Right atrium auricular region (tissue), 2 donors: ENCODE measurements at regions not wholly inside any gene's neighbourhood (a gene's known extent, or its start where the extent isn't known, plus 50 kb on each side); places are given as distances from the start of the nearest gene placed in this dataset.

Experiments
- DNase-seq: peaks from one replicate; pipeline ENCODE4 v3.0.0-alpha.2; 2019; ENCODE audit warnings: low spot score
- H3K27ac ChIP-seq, 2 donors: fragments of 200-600 bp; sonication (generic); 1 replicate in 1 of 2; 2 replicates in 1 of 2; pipeline ENCODE4 v1.5.1; 2016 to 2019
- H3K27me3 ChIP-seq, 2 donors: fragments of 200-600 bp; sonication (generic); one replicate each; pipeline versions ENCODE4 v1.5.1 to v1.6.0; 2017 to 2019
- H3K36me3 ChIP-seq: fragments of 200-600 bp; sonication (generic); one replicate; pipeline ENCODE4 v1.5.1; 2016
- H3K4me1 ChIP-seq, 2 donors: fragments of 200-600 bp; sonication (generic); one replicate each; pipeline versions ENCODE4 v1.5.1 to v1.6.0; 2017 to 2019
- H3K4me3 ChIP-seq, 2 donors: fragments of 200-600 bp; sonication (generic); 1 replicate in 1 of 2; 2 replicates in 1 of 2; pipeline ENCODE4 v1.5.1; 2017 to 2019; ENCODE audit warnings: mild to moderate bottlenecking in 1 of 2, moderate library complexity in 1 of 2
- H3K9me3 ChIP-seq, 2 donors: fragments of 200-600 bp; sonication (generic); one replicate each; pipeline ENCODE4 v1.5.1; 2019
- TF ChIP-seq, protein P1 (sequence below), 2 donors: fragments of 200-600 bp; sonication (generic); IDR thresholded peaks; one replicate each; pipeline ENCODE4 v1.5.1; 2019; ENCODE audit warnings: antibody characterized with exemption in 2 of 2

DNA sequence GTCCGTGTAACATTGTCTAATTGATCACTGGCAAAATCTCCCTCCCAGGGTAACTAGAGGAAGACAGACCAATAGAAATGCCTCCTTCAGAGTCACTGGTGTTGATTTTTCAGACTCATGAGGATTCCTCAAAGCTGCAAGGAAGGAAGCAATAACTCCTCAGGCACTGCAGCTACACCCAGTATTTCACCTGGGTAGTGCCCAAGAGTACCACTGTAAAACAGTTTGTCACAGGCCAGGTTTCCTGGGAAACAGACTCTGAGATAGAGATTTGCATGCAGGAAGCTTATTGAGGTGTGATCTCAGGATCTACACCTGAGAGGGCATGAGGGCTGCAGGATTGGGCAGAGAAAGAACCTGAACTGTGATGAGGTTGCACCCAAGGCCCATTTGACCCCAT lies 240.7 kb upstream of the ATP6AP2 start:
- TF ChIP-seq, protein P1, sequence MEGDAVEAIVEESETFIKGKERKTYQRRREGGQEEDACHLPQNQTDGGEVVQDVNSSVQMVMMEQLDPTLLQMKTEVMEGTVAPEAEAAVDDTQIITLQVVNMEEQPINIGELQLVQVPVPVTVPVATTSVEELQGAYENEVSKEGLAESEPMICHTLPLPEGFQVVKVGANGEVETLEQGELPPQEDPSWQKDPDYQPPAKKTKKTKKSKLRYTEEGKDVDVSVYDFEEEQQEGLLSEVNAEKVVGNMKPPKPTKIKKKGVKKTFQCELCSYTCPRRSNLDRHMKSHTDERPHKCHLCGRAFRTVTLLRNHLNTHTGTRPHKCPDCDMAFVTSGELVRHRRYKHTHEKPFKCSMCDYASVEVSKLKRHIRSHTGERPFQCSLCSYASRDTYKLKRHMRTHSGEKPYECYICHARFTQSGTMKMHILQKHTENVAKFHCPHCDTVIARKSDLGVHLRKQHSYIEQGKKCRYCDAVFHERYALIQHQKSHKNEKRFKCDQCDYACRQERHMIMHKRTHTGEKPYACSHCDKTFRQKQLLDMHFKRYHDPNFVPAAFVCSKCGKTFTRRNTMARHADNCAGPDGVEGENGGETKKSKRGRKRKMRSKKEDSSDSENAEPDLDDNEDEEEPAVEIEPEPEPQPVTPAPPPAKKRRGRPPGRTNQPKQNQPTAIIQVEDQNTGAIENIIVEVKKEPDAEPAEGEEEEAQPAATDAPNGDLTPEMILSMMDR (IDR thresholded peaks at IDR 0.05): no peak
- H3K27ac ChIP-seq: no peak overlapping the region
- H3K36me3 ChIP-seq: no peaks in the 10 kb centered on the region
- H3K27me3 ChIP-seq: no peaks in the 10 kb centered on the region
- no peaks in the 10 kb centered on the region for H3K4me1 ChIP-seq
- peaks cover 0 to 5% of the 10 kb centered on the region in 2 donors for H3K9me3 ChIP-seq
- no peak overlapping the region for H3K4me3 ChIP-seq
- no peak for DNase-seq

GRCh38 chrX:40333344-40333743 lies 235.6 kb upstream of the BCOR start:
- TF ChIP-seq, protein P1 (IDR thresholded peaks at IDR 0.05): no peak
- no peaks in the 10 kb centered on the region for H3K4me1 ChIP-seq
- no peaks in the 10 kb centered on the region for H3K27me3 ChIP-seq
- no peaks in the 10 kb centered on the region for H3K36me3 ChIP-seq
- no peak overlapping the region for H3K4me3 ChIP-seq
- H3K9me3 ChIP-seq: no peaks in the 10 kb centered on the region
- DNase-seq: no peak
- no peak overlapping the region for H3K27ac ChIP-seq

- Histone ChIP-seq H3K4me3 (no peak overlapping the region), H3K36me3 (no peaks in the 10 kb centered on the region), H3K4me1 (no peaks in the 10 kb centered on the region), H3K9me3 (no peaks in the 10 kb centered on the region), H3K27me3 (no peaks in the 10 kb centered on the region), H3K27ac (no peak overlapping the region)
- TF ChIP-seq, protein P1 (IDR thresholded peaks at IDR 0.05): no peak
- no peak for DNase-seq
Observed at GRCh38 chrX:40331762-40332161, 234.0 kb upstream of the BCOR start.

- Histone ChIP-seq H3K27me3 (no peaks in the 10 kb centered on the region), H3K9me3 (no peaks in the 10 kb centered on the region), H3K27ac (no peak overlapping the region), H3K36me3 (no peaks in the 10 kb centered on the region), H3K4me3 (no peak overlapping the region), H3K4me1 (no peaks in the 10 kb centered on the region)
- DNase-seq: no peak
- TF ChIP-seq, protein P1 (IDR thresholded peaks at IDR 0.05): no peak
Observed at GRCh38 chrX:40331353-40331752, 233.6 kb upstream of the BCOR start.

- TF ChIP-seq, protein P1 (IDR thresholded peaks at IDR 0.05): no peak
- Histone ChIP-seq H3K27ac (no peak overlapping the region), H3K4me1 (no peaks in the 10 kb centered on the region), H3K9me3 (no peaks in the 10 kb centered on the region), H3K4me3 (no peak overlapping the region), H3K27me3 (no peaks in the 10 kb centered on the region), H3K36me3 (no peaks in the 10 kb centered on the region)
- DNase-seq: no peak
Observed at GRCh38 chrX:40329616-40330015, 231.9 kb upstream of the BCOR start.

DNA sequence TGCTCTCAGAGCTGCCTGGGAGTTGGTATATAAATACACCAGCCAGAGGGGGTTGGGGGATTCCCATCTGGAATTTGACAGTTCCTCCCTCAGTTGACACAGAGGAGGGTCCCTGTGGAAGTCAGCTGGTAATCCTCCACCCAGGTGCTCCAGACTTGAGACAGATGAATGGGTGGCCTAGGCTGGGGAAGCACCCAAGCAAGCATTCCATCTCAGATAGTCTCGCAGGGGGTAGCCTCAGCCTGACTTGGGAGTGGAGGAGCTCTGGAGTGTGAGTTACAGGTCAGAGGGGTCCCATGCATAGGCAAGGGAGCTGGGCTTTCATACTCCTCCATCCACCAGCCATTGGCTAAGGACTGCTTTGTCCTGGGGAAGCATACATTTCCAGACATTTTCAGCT lies 229.3 kb upstream of the BCOR start:
- Histone ChIP-seq H3K36me3 (no peaks in the 10 kb centered on the region), H3K4me3 (no peak overlapping the region), H3K27me3 (no peaks in the 10 kb centered on the region), H3K27ac (no peak overlapping the region), H3K9me3 (no peaks in the 10 kb centered on the region), H3K4me1 (no peaks in the 10 kb centered on the region)
- TF ChIP-seq, protein P1 (IDR thresholded peaks at IDR 0.05): no peak
- no peak for DNase-seq
